K562 (cell line): ENCODE measurements at regions not wholly inside any gene's neighbourhood (a gene's known extent, or its start where the extent isn't known, plus 50 kb on each side); places are given as distances from the start of the nearest gene placed in this dataset.

Experiments used
- ATAC-seq: fragments of 200-7000 bp; cut with Tn5 transposase; 3 replicates; pipeline ENCODE4 v1.9.1; 2020; ENCODE audit warnings: moderate library complexity
- BruUV-seq: library from RNA; stranded (reverse); fragments of 400-500 nt; replicated peaks from 2 replicates; lab custom pipeline; 2021; lab: Mats Ljungman, UMichigan
- CTCF ChIA-PET: fragments of 300-600 bp; formaldehyde crosslinking; extraction: SDS; loops from one replicate; lab custom pipeline; 2021; ENCODE audit warnings: low intra/inter-chr PET ratio; lab: Yijun Ruan, JAX
- POLR2A ChIA-PET: fragments of 300-600, 350-650 bp; sonication (Branson Sonifier 250); formaldehyde crosslinking; extraction: SDS; loops from one replicate; lab custom pipeline; 2021; ENCODE audit warnings: antibody characterized with exemption, inconsistent platforms; lab: Yijun Ruan, JAX
- DNase-seq, 4 experiments: peaks; one replicate each; pipeline versions ENCODE4 v3.0.0 to v3.0.0-alpha.2; 2011 to 2018; ENCODE audit warnings: low spot score in 3 of 4, mixed read lengths in 3 of 4; ENCODE audit errors: extremely low read depth in 1 of 4
- FAIRE-seq: peaks from 2 replicates; lab custom pipeline; 2011; peaks lifted over from hg19 to GRCh38; lab: Jason Lieb, UNC
- H2AFZ ChIP-seq: 2 replicates; pipeline ENCODE4 v1.6.0; 2011; ENCODE audit warnings: low read depth, low read length, control low read depth, inconsistent platforms
- H3K27ac ChIP-seq: fragments of 200-600 bp; 3 replicates; pipeline ENCODE4 v1.8.0; 2011; ENCODE audit warnings: low read depth, mild to moderate bottlenecking, control low read depth, inconsistent platforms, low read length, moderate library complexity, mixed read lengths; ENCODE audit errors: extremely low read depth
- H3K27me3 ChIP-seq, 2 experiments: fragments of 300-600 bp in 1 of 2; 2 replicates in 1 of 2; 3 replicates in 1 of 2; pipeline versions ENCODE4 v1.6.0 to v1.8.0; 2011; ENCODE audit warnings: inconsistent platforms in 2 of 2, low read length in 2 of 2, mild to moderate bottlenecking in 1 of 2, mixed read lengths in 1 of 2, moderate library complexity in 1 of 2; ENCODE audit not compliant: control insufficient read depth in 2 of 2, insufficient read depth in 2 of 2
- H3K36me3 ChIP-seq: fragments of 300-600 bp; 3 replicates; pipeline ENCODE4 v1.8.0; 2011; ENCODE audit warnings: mild to moderate bottlenecking, low read length, inconsistent platforms; ENCODE audit not compliant: control insufficient read depth, insufficient read depth
- H3K4me1 ChIP-seq, 2 experiments: fragments of 200-600 bp in 1 of 2; replicated peaks in 1 of 2; 2 replicates in 1 of 2; 3 replicates in 1 of 2; pipeline versions ENCODE4 v1.5.1 to v1.8.0; 2011; ENCODE audit warnings: inconsistent platforms in 2 of 2, low read length in 2 of 2, mild to moderate bottlenecking in 1 of 2, mixed read lengths in 1 of 2, moderate library complexity in 1 of 2; ENCODE audit not compliant: control insufficient read depth in 2 of 2, insufficient read depth in 2 of 2
- H3K4me2 ChIP-seq: 2 replicates; pipeline ENCODE4 v1.6.1; 2011; ENCODE audit warnings: low read length, control low read depth, inconsistent platforms, mixed read lengths; ENCODE audit not compliant: insufficient read depth
- H3K4me3 ChIP-seq: fragments of 200-600 bp; sonication (generic), shearing (Covaris generic); 2 replicates; pipeline ENCODE4 v1.5.1; 2016; ENCODE audit warnings: control low read depth, inconsistent platforms
- H3K79me2 ChIP-seq: fragments of 200-600 bp; 3 replicates; pipeline ENCODE4 v1.8.0; 2011; ENCODE audit warnings: low read length, inconsistent platforms; ENCODE audit not compliant: control insufficient read depth, insufficient read depth
- H3K9ac ChIP-seq, 2 experiments: 2 replicates each; pipeline versions ENCODE4 v1.6.0 to v1.6.1; 2011; ENCODE audit warnings: low read depth in 2 of 2, low read length in 2 of 2, control low read depth in 1 of 2, inconsistent platforms in 1 of 2, mild to moderate bottlenecking in 1 of 2, mixed read lengths in 1 of 2; ENCODE audit not compliant: insufficient read depth in 1 of 2
- H3K9me1 ChIP-seq: one replicate; pipeline ENCODE4 v1.6.0; 2011; ENCODE audit warnings: inconsistent platforms, mild to moderate bottlenecking, low read length, moderate library complexity; ENCODE audit not compliant: control insufficient read depth, insufficient read depth
- H3K9me3 ChIP-seq: replicated peaks from 2 replicates; pipeline ENCODE4 v1.5.1; 2011; ENCODE audit warnings: low read depth, low read length, inconsistent platforms; ENCODE audit not compliant: control insufficient read depth, insufficient read depth
- H4K20me1 ChIP-seq: replicated peaks from 2 replicates; pipeline ENCODE4 v1.6.1; 2011; ENCODE audit warnings: low read length, inconsistent platforms, mixed read lengths; ENCODE audit not compliant: control insufficient read depth, insufficient read depth
- CBX8 ChIP-seq: fragments of 200-600 bp; sonication (generic); IDR thresholded peaks from 2 replicates; pipeline ENCODE4 v1.6.1; 2012; ENCODE audit warnings: borderline replicate concordance, mixed run types, low read depth, mild to moderate bottlenecking, moderate library complexity, mixed read lengths, low read length, control low read depth, inconsistent platforms; ENCODE audit not compliant: poor library complexity, severe bottlenecking; ENCODE audit errors: extremely low read depth
- FOXK1 ChIP-seq: sonication (generic); formaldehyde crosslinking; IDR thresholded peaks from 2 replicates; pipeline ENCODE4 v1.8.0; 2022; ENCODE audit warnings: missing genetic modification reagents, mild to moderate bottlenecking, borderline replicate concordance
- HDAC1 ChIP-seq, 2 experiments: fragments of 450-650 bp; IDR thresholded peaks; 2 replicates each; pipeline ENCODE4 v1.6.1; 2016 to 2017; ENCODE audit warnings: inconsistent platforms in 1 of 2, mild to moderate bottlenecking in 1 of 2, moderate library complexity in 1 of 2
- LEF1 ChIP-seq: fragments of 450-650 bp; IDR thresholded peaks from 2 replicates; pipeline ENCODE4 v1.6.1; 2016; ENCODE audit warnings: mild to moderate bottlenecking
- MBD1 ChIP-seq: fragments of 250-450 bp; sonication (Bioruptor Pico); IDR thresholded peaks from 2 replicates; pipeline ENCODE4 v1.8.0; 2022; ENCODE audit warnings: inconsistent platforms
- RAD21 ChIP-seq, 2 experiments: fragments of 250-450 bp in 1 of 2; fragments of 450-650 bp in 1 of 2; sonication (Bioruptor Pico) in 1 of 2; formaldehyde crosslinking in 1 of 2; IDR thresholded peaks in 1 of 2; conservative IDR thresholded peaks in 1 of 2; 2 replicates each; pipeline versions ENCODE4 v1.4.0 to v1.8.0; 2020 to 2022; ENCODE audit warnings: mild to moderate bottlenecking in 2 of 2, moderate library complexity in 1 of 2
- RBM25 ChIP-seq: fragments of 200-400 bp; formaldehyde crosslinking; IDR thresholded peaks from 2 replicates; pipeline ENCODE4 v1.6.1; 2018; ENCODE audit warnings: low read length, low read depth, moderate library complexity; ENCODE audit not compliant: severe bottlenecking
- RFX1 ChIP-seq: fragments of 450-650 bp; IDR thresholded peaks from 2 replicates; pipeline ENCODE4 v1.6.1; 2016; ENCODE audit warnings: mild to moderate bottlenecking, moderate library complexity
- STAG1 ChIP-seq: sonication (generic); formaldehyde crosslinking; IDR thresholded peaks from 2 replicates; pipeline ENCODE4 v1.5.0; 2020; ENCODE audit warnings: missing genetic modification reagents, borderline replicate concordance
- ZBTB12 ChIP-seq: fragments of 250-450 bp; sonication (Bioruptor Pico); IDR thresholded peaks from 2 replicates; pipeline ENCODE4 v1.4.0; 2020
- ZC3H8 ChIP-seq: fragments of 450-650 bp; IDR thresholded peaks from 2 replicates; pipeline ENCODE4 v1.6.1; 2017
- ZNF717 ChIP-seq: fragments of 250-450 bp; sonication (Bioruptor Pico); IDR thresholded peaks from 2 replicates; pipeline ENCODE4 v1.5.0; 2021
- ZNF740 ChIP-seq, 3 experiments: fragments of 200-800 bp in 1 of 3; sonication (Bioruptor generic) in 1 of 3; sonication (generic) in 1 of 3; formaldehyde crosslinking in 1 of 3; IDR thresholded peaks; 2 replicates each; pipeline versions ENCODE4 v1.6.1 to v1.8.0; 2016 to 2022; ENCODE audit warnings: mild to moderate bottlenecking in 2 of 3, missing compliant biosample characterization in 2 of 3, missing genetic modification characterization in 2 of 3, missing genetic modification reagents in 1 of 3
- WGBS: fragments of 100-300 bp; shearing (Covaris generic); methylation state at CpG from one replicate; pipeline ENCODE4 v1.1.6; 2016; ENCODE audit warnings: low coverage, mixed read lengths; ENCODE audit not compliant: insufficient coverage; ENCODE audit errors: missing lambda C conversion rate; 5-methylcytosine and 5-hydroxymethylcytosine counted together
- in situ Hi-C: fragments of 300-500 bp; cut with MboI; formaldehyde crosslinking; loops from 4 replicates; pipeline ENCODE4 v1.15.0; 2018; ENCODE audit warnings: inconsistent platforms, mixed read lengths
- intact Hi-C: fragments of 100-400 bp; cut with micrococcal nuclease; formaldehyde crosslinking; loops from 2 replicates; pipeline ENCODE4 v1.14.2; 2022

GRCh38 chrX:148354916-148355315 lies 145.5 kb upstream of the AFF2 start:
- Histone ChIP-seq H4K20me1 (no peaks in the 10 kb centered on the region), H3K4me2 (no peak overlapping the region), H3K27ac (no peak overlapping the region), H3K9me1 (no peaks in the 10 kb centered on the region), H3K79me2 (no peaks in the 10 kb centered on the region), H3K4me1 (no peaks in the 10 kb centered on the region), H3K27me3 (no peaks in the 10 kb centered on the region), H3K9me3 (no peaks in the 10 kb centered on the region), H3K4me3 (no peak overlapping the region), H2AFZ (no peak overlapping the region), H3K36me3 (no peaks in the 10 kb centered on the region), H3K9ac (no peak overlapping the region)
- POLR2A ChIA-PET, result no interaction called here
- DNase-seq, result no peak
- WGBS, result 0% methylated on average over 1 of the region's 1 CpG
- ATAC-seq, result no peak
- no peak for FAIRE-seq
- intact Hi-C loops (no loop called here), in situ Hi-C loops (no loop called here)
- CTCF ChIA-PET, result no interaction called here
- BruUV-seq, result no TSS peak
- TF ChIP-seq ZC3H8 (no peak), ZNF740 (CRISPR knock-in tag; IDR thresholded peaks at IDR 0.05) (no peak), ZNF740 (tag; IDR thresholded peaks at IDR 0.05) (no peak), RFX1 (no peak), MBD1 (CRISPR knock-in tag) (no peak), ZBTB12 (CRISPR knock-in tag) (no peak), CBX8 (no peak), HDAC1 (IDR thresholded peaks at IDR 0.05) (no peak), RAD21 (CRISPR knock-in tag; conservative IDR thresholded peaks at IDR 0.05 in 1 of 2, IDR thresholded peaks at IDR 0.05 in 1 of 2) (no peak), ZNF717 (CRISPR knock-in tag) (no peak), FOXK1 (CRISPR knock-in tag) (no peak), STAG1 (no peak), RBM25 (no peak), LEF1 (no peak)
